SJCRH30 (cell line): ENCODE measurements at regions not wholly inside any gene's neighbourhood (a gene's known extent, or its start where the extent isn't known, plus 50 kb on each side); places are given as distances from the start of the nearest gene placed in this dataset.

ENCODE experiments used
- DNase-seq, 2 experiments: peaks; one replicate each; pipeline ENCODE4 v3.0.0-alpha.2; 2015 to 2020
- H3K27ac ChIP-seq: fragments of 250-450 bp; sonication (Bioruptor Pico); 2 replicates; pipeline ENCODE4 v1.5.1; 2020; ENCODE audit warnings: mild to moderate bottlenecking, moderate library complexity
- H3K27me3 ChIP-seq: fragments of 250-450 bp; sonication (Bioruptor Pico); 2 replicates; pipeline ENCODE4 v1.5.1; 2020; ENCODE audit warnings: mild to moderate bottlenecking, moderate library complexity
- H3K36me3 ChIP-seq: fragments of 250-450 bp; sonication (Bioruptor Pico); 2 replicates; pipeline ENCODE4 v1.5.1; 2020; ENCODE audit warnings: mild to moderate bottlenecking, moderate library complexity
- H3K4me1 ChIP-seq: fragments of 250-450 bp; sonication (Bioruptor Pico); 2 replicates; pipeline ENCODE4 v1.5.1; 2020; ENCODE audit warnings: mild to moderate bottlenecking, moderate library complexity
- H3K4me3 ChIP-seq: fragments of 250-450 bp; sonication (Bioruptor Pico); 2 replicates; pipeline ENCODE4 v1.5.1; 2020; ENCODE audit warnings: mild to moderate bottlenecking, moderate library complexity
- H3K9me3 ChIP-seq: fragments of 250-450 bp; sonication (Bioruptor Pico); replicated peaks from 2 replicates; pipeline ENCODE4 v1.5.1; 2020; ENCODE audit warnings: mild to moderate bottlenecking, moderate library complexity

- DNase-seq: no peak
- Histone ChIP-seq H3K27me3 (no peaks in the 10 kb centered on the region), H3K27ac (no peak overlapping the region)
Observed at GRCh38 chr6:145250436-145250835, 484.9 kb downstream of the EPM2A start.

GRCh38 chr6:145252737-145253136 lies 482.6 kb downstream of the EPM2A start:
- no peaks in the 10 kb centered on the region for H3K27me3 ChIP-seq
- no peaks in the 10 kb centered on the region for H3K4me1 ChIP-seq
- H3K9me3 ChIP-seq: no peaks in the 10 kb centered on the region
- no peak overlapping the region for H3K4me3 ChIP-seq
- no peak for DNase-seq
- H3K36me3 ChIP-seq: no peaks in the 10 kb centered on the region
- H3K27ac ChIP-seq: no peak overlapping the region

More at GRCh38 chr6:145250436-145250835, 484.9 kb downstream of the EPM2A start:
- Histone ChIP-seq H3K9me3 (no peaks in the 10 kb centered on the region), H3K4me1 (no peaks in the 10 kb centered on the region), H3K36me3 (no peaks in the 10 kb centered on the region), H3K4me3 (no peak overlapping the region)

GRCh38 chr6:145254649-145255401 lies 480.5 kb downstream of the EPM2A start:
- Histone ChIP-seq H3K4me1 (no peaks in the 10 kb centered on the region), H3K9me3 (no peaks in the 10 kb centered on the region), H3K27me3 (no peaks in the 10 kb centered on the region), H3K4me3 (no peak overlapping the region), H3K27ac (no peak overlapping the region), H3K36me3 (no peaks in the 10 kb centered on the region)
- no peak for DNase-seq

DNA sequence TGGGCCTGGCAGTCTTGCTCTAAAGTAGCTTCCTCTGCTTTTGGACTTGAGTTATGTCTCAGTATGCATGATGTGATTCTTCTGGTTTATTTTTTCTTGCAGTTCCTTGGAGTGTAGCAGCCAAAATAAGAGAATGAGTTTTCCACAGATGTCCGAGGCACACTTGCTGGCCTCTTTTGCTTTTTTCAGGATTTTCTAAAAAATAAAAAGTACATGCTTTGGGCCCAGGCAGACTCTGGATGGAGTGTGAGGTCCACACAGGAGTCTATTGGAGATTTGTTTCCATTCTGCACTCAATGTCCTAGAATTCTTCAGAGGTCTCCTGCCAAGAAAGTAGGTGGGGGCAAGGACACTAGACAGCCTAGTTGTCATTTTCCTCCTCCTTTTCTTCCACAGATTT lies 477.6 kb downstream of the EPM2A start:
- DNase-seq: no peak
- no peaks in the 10 kb centered on the region for H3K4me1 ChIP-seq
- H3K27me3 ChIP-seq: no peaks in the 10 kb centered on the region
- H3K36me3 ChIP-seq: no peaks in the 10 kb centered on the region
- H3K27ac ChIP-seq: no peak overlapping the region
- H3K4me3 ChIP-seq: no peak overlapping the region
- no peaks in the 10 kb centered on the region for H3K9me3 ChIP-seq

DNA sequence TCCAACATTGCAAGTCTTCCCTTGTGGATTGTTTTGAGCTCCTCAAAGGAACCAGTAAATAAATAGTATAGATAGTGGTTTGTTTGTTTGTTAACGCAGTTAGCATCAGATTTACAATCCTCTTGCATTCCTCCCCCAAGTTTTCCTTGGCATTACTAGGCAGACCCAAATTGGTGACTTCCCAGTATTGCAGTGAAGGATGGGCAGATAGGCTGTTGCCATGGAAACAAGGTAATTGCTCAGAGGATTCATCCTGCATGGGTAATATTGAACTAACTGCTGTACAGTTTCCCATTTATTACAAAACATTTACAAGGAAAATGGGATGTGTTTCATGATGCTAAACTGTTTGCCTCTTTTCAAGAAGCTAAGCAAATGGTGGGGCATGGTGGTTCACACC lies 477.2 kb downstream of the EPM2A start:
- Histone ChIP-seq H3K4me1 (no peaks in the 10 kb centered on the region), H3K27me3 (no peaks in the 10 kb centered on the region), H3K4me3 (no peak overlapping the region), H3K27ac (no peak overlapping the region), H3K36me3 (no peaks in the 10 kb centered on the region), H3K9me3 (no peaks in the 10 kb centered on the region)
- DNase-seq: no peak

DNA sequence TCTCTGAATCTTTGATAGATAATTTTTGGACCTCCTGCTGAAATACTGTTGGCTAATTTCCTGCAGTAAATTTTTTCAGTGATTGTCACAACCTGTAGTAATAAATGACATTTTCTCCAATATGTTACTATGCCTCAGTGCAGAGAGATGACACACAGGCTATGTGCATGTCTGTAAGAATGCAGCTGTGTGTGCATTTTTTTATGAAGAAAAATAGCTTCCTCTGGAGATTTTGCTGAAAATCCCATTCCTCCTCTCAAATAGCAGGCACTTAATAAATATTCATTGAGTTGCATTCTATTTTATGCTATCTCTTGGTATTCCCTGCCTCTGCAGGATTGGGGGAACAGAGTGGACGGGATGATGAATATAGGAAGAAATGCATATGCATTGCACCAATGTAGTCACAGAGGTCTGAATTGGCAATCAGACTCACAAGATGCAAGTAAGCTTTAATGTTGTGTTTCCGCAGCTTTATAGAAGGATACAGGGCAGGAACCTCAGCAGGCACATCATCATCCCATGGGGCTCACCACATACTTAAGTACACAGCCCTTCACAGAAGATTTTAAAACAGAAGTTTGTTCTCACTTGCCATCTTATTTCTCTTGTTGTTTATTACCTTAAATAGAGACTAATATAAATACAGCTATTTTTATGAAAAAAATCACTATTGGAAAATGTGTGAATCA lies 474.7 kb downstream of the EPM2A start:
- Histone ChIP-seq H3K27me3 (no peaks in the 10 kb centered on the region), H3K27ac (no peak overlapping the region), H3K4me3 (no peak overlapping the region), H3K9me3 (no peaks in the 10 kb centered on the region), H3K4me1 (no peaks in the 10 kb centered on the region), H3K36me3 (no peaks in the 10 kb centered on the region)
- DNase-seq: no peak

DNA sequence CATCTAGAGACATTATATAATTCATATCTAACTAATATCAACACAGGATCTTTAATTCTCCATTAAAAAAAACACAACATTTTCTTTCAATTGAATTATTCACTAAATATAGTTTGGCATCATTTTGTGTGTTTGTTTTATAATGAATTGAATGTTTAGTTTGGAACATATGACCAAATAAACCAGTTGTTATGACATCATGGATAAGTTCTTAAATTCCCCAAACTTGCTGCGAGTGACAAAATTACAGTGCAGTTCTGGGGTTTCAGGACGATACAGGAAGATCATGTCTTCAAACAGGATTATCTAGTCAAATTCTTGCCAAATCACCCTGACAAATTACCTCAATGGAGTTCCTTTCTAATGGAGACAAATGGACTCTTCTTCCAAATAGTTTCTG lies 473.6 kb downstream of the EPM2A start:
- H3K9me3 ChIP-seq: no peaks in the 10 kb centered on the region
- no peaks in the 10 kb centered on the region for H3K36me3 ChIP-seq
- DNase-seq: no peak
- H3K27me3 ChIP-seq: no peaks in the 10 kb centered on the region
- no peak overlapping the region for H3K27ac ChIP-seq
- H3K4me3 ChIP-seq: no peak overlapping the region
- no peaks in the 10 kb centered on the region for H3K4me1 ChIP-seq

- no peak for DNase-seq
- H3K27me3 ChIP-seq: no peaks in the 10 kb centered on the region
- H3K36me3 ChIP-seq: no peaks in the 10 kb centered on the region
- no peaks in the 10 kb centered on the region for H3K4me1 ChIP-seq
- H3K27ac ChIP-seq: no peak overlapping the region
- no peaks in the 10 kb centered on the region for H3K9me3 ChIP-seq
- no peak overlapping the region for H3K4me3 ChIP-seq
Observed at GRCh38 chr6:145262771-145263170, 472.5 kb downstream of the EPM2A start.

GRCh38 chr6:145263778-145264211 lies 471.5 kb downstream of the EPM2A start:
- Histone ChIP-seq H3K4me3 (no peak overlapping the region), H3K4me1 (no peaks in the 10 kb centered on the region), H3K27me3 (no peaks in the 10 kb centered on the region), H3K9me3 (no peaks in the 10 kb centered on the region), H3K27ac (no peak overlapping the region), H3K36me3 (no peaks in the 10 kb centered on the region)
- DNase-seq: no peak

DNA sequence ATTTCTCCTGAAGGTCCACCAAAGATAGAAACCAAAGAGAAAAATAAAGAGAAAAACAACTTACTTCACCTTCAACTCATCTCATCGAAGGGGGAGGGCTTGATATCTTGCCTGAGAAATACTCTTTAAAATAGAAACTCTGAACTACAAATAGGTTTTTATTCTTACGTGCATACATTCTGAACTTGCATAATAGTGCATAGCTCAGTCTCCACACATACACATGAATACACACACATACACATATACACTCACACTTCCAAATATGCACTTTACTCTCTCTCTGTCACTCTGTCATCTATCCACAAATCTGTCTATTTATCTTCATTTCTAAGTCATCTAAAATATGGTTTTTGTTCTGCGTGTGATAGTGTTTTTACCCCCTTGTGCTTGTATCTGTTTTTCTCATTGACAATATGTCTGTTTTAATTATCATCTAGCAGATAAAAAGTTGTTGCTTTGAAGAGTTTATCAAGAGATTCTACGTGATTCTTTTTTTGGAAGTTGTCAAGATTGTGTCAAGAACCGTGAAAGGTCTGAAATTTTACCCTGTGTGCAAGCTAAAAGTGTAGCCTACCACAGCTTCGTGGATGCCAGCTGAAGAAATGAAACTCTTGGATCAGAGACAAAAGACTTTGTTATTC lies 468.8 kb downstream of the EPM2A start:
- H3K4me3 ChIP-seq: no peak overlapping the region
- no peaks in the 10 kb centered on the region for H3K27me3 ChIP-seq
- H3K27ac ChIP-seq: no peak overlapping the region
- H3K36me3 ChIP-seq: no peaks in the 10 kb centered on the region
- H3K4me1 ChIP-seq: no peaks in the 10 kb centered on the region
- no peaks in the 10 kb centered on the region for H3K9me3 ChIP-seq
- no peak for DNase-seq

GRCh38 chr6:145267076-145267867 lies 468.0 kb downstream of the EPM2A start:
- Histone ChIP-seq H3K4me1 (no peaks in the 10 kb centered on the region), H3K4me3 (no peak overlapping the region), H3K36me3 (no peaks in the 10 kb centered on the region), H3K9me3 (no peaks in the 10 kb centered on the region), H3K27me3 (no peaks in the 10 kb centered on the region), H3K27ac (no peak overlapping the region)
- DNase-seq: no peak

DNA sequence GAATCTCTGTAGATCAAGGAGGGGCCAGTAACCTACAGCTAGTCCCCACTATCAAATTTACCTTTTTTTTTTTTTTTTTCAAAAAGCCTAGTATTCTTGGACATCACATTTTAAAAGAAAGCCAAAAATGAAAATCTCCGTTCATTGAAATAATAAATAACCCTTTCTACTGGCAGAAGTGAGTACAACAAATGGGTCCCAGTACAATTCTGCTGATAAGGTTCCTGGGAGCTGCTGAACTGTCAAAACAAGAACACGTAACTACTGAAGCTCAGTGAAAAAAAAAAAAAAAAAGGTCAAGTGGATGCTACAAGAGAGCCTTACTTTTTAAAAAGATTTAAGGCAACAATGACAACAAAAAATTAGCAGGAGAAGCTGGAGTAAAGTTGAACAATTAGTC lies 464.9 kb downstream of the EPM2A start:
- H3K27ac ChIP-seq: no peak overlapping the region
- H3K4me3 ChIP-seq: no peak overlapping the region
- no peaks in the 10 kb centered on the region for H3K27me3 ChIP-seq
- no peaks in the 10 kb centered on the region for H3K9me3 ChIP-seq
- H3K4me1 ChIP-seq: no peaks in the 10 kb centered on the region
- no peaks in the 10 kb centered on the region for H3K36me3 ChIP-seq
- DNase-seq: no peak

GRCh38 chr6:145271040-145271439 lies 464.3 kb downstream of the EPM2A start:
- DNase-seq: no peak
- Histone ChIP-seq H3K9me3 (no peaks in the 10 kb centered on the region), H3K27ac (no peak overlapping the region), H3K4me3 (no peak overlapping the region), H3K27me3 (no peaks in the 10 kb centered on the region), H3K36me3 (no peaks in the 10 kb centered on the region), H3K4me1 (no peaks in the 10 kb centered on the region)

DNA sequence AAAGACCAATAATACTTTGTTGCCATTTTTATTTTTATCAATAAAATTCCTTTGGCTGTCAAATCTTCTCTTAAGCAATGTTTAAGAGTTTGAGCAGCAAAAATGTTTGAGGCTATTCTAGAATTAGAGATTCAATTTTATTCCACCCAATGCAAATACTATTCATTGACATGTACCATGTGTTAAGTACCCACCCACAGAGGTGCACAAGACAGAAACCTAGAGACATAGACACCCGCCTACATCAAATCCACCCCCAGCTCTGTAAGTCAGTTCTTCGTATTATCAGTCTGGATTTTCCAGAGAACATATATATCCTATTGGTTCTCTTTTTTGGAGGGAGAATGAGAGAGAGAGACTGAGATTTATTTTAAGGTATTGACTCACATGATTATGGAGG lies 463.7 kb downstream of the EPM2A start:
- no peak overlapping the region for H3K4me3 ChIP-seq
- no peaks in the 10 kb centered on the region for H3K9me3 ChIP-seq
- H3K36me3 ChIP-seq: no peaks in the 10 kb centered on the region
- H3K27ac ChIP-seq: no peak overlapping the region
- no peaks in the 10 kb centered on the region for H3K4me1 ChIP-seq
- DNase-seq: no peak
- no peaks in the 10 kb centered on the region for H3K27me3 ChIP-seq

DNA sequence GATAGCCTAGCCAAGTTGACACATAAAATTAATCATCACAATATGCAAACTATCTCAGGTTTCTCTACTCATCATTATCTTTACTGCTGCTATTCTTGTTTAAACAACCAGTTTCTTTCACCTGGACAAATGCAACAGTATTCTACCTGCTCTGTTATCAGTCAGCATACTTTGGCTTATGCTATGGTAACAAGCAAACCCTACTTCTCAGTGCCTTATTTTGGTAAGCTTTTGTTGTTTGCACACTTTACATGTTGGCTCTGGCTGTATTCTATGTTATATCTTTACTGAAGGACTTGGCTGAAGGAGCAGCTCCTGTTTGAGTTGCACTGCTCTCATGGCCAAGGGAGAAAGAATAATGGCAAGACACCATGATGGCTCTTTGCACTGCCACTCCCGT lies 463.1 kb downstream of the EPM2A start:
- Histone ChIP-seq H3K36me3 (no peaks in the 10 kb centered on the region), H3K27ac (no peak overlapping the region), H3K4me3 (no peak overlapping the region), H3K4me1 (no peaks in the 10 kb centered on the region), H3K9me3 (no peaks in the 10 kb centered on the region), H3K27me3 (no peaks in the 10 kb centered on the region)
- no peak for DNase-seq
